HEK293T (cell line): ENCODE measurements at regions not wholly inside any gene's neighbourhood (a gene's known extent, or its start where the extent isn't known, plus 50 kb on each side); places are given as distances from the start of the nearest gene placed in this dataset.
"Not testable (repeated sequence)": the region's sequence is repeated elsewhere in the genome, so short reads cannot be mapped to it uniquely, and the experiment has no call there.

Experiments used
- CTCF ChIA-PET: fragments of 350-600 bp; formaldehyde crosslinking; extraction: SDS; loops from one replicate; lab custom pipeline; 2021; ENCODE audit warnings: antibody characterized with exemption, inconsistent platforms; lab: Yijun Ruan, JAX
- POLR2A ChIA-PET: fragments of 350-600 bp; formaldehyde crosslinking; extraction: SDS; loops from one replicate; lab custom pipeline; 2020; ENCODE audit warnings: antibody characterized with exemption, inconsistent platforms; lab: Yijun Ruan, JAX
- DNase-seq: peaks from one replicate; pipeline ENCODE4 v3.0.0; 2012; ENCODE audit warnings: mixed read lengths; ENCODE audit errors: extremely low spot score
- ARNT ChIP-seq: fragments of 450-650 bp; IDR thresholded peaks from 2 replicates; pipeline ENCODE4 v1.6.1; 2017; ENCODE audit warnings: mild to moderate bottlenecking
- BHLHE40 ChIP-seq: fragments of 450-650 bp; IDR thresholded peaks from 2 replicates; pipeline ENCODE4 v1.6.1; 2016; ENCODE audit warnings: mild to moderate bottlenecking, moderate library complexity, borderline replicate concordance
- CTBP1 ChIP-seq: fragments of 450-650 bp; IDR thresholded peaks from 2 replicates; pipeline ENCODE4 v1.6.1; 2016; ENCODE audit warnings: borderline replicate concordance
- ELF4 ChIP-seq: fragments of 450-650 bp; IDR thresholded peaks from 2 replicates; pipeline ENCODE4 v1.6.1; 2017; ENCODE audit warnings: antibody characterized with exemption
- FOXA1 ChIP-seq: fragments of 450-650 bp; IDR thresholded peaks from 2 replicates; pipeline ENCODE4 v1.6.1; 2016; ENCODE audit warnings: mild to moderate bottlenecking
- FOXK2 ChIP-seq: fragments of 450-650 bp; IDR thresholded peaks from 2 replicates; pipeline ENCODE4 v1.6.1; 2016; ENCODE audit warnings: mild to moderate bottlenecking
- FOXM1 ChIP-seq: fragments of 450-650 bp; IDR thresholded peaks from 2 replicates; pipeline ENCODE4 v1.6.1; 2017; ENCODE audit warnings: mild to moderate bottlenecking, borderline replicate concordance
- HDGF ChIP-seq: fragments of 450-650 bp; IDR thresholded peaks from 2 replicates; pipeline ENCODE4 v1.6.1; 2017; ENCODE audit warnings: antibody characterized with exemption, borderline replicate concordance
- L3MBTL2 ChIP-seq: fragments of 450-650 bp; conservative IDR thresholded peaks from 2 replicates; pipeline ENCODE4 v1.6.1; 2016; ENCODE audit warnings: mild to moderate bottlenecking
- LEF1 ChIP-seq: fragments of 450-650 bp; IDR thresholded peaks from 2 replicates; pipeline ENCODE4 v1.6.1; 2017; ENCODE audit warnings: mild to moderate bottlenecking, borderline replicate concordance
- NFRKB ChIP-seq: fragments of 450-650 bp; IDR thresholded peaks from 2 replicates; pipeline ENCODE4 v1.6.1; 2016; ENCODE audit warnings: mild to moderate bottlenecking, moderate library complexity
- SP1 ChIP-seq: fragments of 450-650 bp; IDR thresholded peaks from 2 replicates; pipeline ENCODE4 v1.6.1; 2017
- SUZ12 ChIP-seq: fragments of 450-650 bp; IDR thresholded peaks from 2 replicates; pipeline ENCODE4 v1.6.1; 2016; ENCODE audit warnings: mild to moderate bottlenecking
- TARDBP ChIP-seq: fragments of 450-650 bp; IDR thresholded peaks from 2 replicates; pipeline ENCODE4 v1.6.1; 2016
- ZNF384 ChIP-seq: fragments of 450-650 bp; IDR thresholded peaks from 2 replicates; pipeline ENCODE4 v1.6.1; 2016
- TF ChIP-seq, protein P1 (sequence below): fragments of 450-650 bp; IDR thresholded peaks from 2 replicates; pipeline ENCODE4 v1.6.1; 2016

DNA sequence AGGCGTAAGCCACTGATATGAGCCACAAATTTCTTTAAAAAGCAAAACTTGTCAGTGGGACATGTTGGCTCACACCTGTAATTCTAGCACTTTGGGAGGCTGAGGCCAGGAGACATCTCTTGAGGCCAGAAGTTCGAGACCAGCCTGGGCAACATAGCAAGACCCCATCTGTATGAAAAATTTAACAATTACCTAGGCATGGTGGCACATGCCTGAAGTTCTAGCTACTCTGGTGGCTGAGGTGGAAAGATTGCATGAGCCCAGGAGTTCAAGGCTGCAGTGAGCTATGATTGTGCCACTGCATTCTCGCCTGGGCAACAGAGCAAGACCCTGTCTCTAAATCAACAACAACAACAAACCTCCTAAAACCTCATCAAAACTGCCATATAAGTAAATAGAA is 147.6 kb upstream of the BARHL2 start:
- TF ChIP-seq FOXK2 (no peak), CTBP1 (no peak)
- DNase-seq: no peak
- ChIA-PET CTCF (no interaction called here), POLR2A (no interaction called here)

DNA sequence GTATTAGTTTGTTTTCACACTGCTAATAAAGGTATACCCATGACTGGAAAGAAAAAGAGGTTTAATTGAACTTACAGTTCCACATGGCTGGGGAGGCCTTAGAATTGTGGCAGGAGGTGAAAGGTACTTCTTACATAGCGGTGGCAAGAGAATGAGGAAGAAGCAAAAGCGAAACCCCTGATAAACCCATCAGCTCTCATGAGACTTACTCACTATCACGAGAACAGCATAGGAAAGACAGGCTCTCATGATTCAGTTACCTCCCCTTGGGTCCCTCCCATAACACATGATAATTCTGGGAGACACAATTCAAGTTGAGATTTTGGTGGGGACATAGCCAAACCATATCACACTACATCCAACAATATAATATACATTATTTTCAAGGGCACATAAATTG is 145.7 kb upstream of the BARHL2 start:
- CTCF ChIA-PET: no interaction called here
- TF ChIP-seq FOXM1: no peak
- no peak for TF ChIP-seq ELF4
- no peak for TF ChIP-seq CTBP1
- no peak for TF ChIP-seq TARDBP
- no peak for TF ChIP-seq HDGF
- no peak for TF ChIP-seq L3MBTL2
- no peak for TF ChIP-seq SUZ12
- TF ChIP-seq FOXA1: no peak
- no peak for TF ChIP-seq LEF1
- no peak for TF ChIP-seq ARNT
- no peak for TF ChIP-seq NFRKB

DNA sequence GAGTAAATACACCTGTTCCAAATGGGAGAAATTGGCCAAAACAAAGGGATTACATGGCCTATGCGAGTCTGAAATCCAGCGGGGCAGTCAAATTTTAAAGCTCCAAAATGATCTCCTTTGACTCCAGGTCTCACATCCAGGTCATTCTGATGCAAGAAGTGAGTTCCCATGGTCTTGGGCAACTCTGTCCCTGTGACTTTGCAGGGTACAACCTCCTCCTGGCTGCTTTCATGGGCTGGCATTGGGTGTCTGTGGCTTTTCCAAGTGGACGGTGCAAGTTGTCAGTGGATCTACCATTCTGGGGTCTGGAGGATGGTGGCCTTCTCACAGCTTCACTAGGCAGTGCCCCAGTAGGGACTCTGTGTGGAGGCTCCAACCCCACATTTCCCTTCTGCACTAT is 144.3 kb upstream of the BARHL2 start:
- CTCF ChIA-PET, DNase-seq, POLR2A ChIA-PET: not testable (repeated sequence)

More for the DNA sequence above, 145.7 kb upstream of the BARHL2 start:
- DNase-seq: no peak
- POLR2A ChIA-PET: no interaction called here

DNA sequence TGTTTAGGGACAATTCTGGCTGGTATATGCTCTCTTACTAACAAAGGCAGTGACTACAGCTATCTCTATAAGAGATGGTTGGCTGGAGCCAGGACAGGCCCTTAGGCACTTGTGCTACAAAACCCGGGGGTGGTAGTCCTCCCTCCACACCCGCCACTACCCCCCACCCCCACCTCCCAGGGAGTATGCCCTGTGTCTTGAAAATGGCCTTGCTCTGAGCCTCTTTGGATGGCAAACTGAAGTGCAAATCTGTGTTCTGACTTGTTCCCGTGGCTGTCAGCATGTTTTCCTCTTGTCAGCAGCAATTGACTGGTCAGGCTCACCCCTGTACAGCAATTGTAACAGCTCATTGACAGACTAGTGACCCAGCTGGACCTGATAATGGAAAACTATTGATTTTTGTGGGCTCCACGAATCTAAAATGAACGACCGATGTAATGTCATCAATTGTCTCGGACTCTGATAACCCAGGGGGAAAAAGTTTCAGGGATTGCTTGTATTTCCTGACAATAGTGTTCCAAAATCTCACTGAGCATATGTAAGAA is 139.4 kb upstream of the BARHL2 start:
- TF ChIP-seq FOXM1 (no peak), FOXA1 (no peak), L3MBTL2 (no peak), TARDBP (no peak), ELF4 (no peak), BHLHE40 (no peak), FOXK2 (no peak), ZNF384 (no peak), SUZ12 (no peak), CTBP1 (no peak), NFRKB (no peak), ARNT (no peak), LEF1 (no peak), SP1 (no peak), HDGF (no peak)
- TF ChIP-seq, protein P1, sequence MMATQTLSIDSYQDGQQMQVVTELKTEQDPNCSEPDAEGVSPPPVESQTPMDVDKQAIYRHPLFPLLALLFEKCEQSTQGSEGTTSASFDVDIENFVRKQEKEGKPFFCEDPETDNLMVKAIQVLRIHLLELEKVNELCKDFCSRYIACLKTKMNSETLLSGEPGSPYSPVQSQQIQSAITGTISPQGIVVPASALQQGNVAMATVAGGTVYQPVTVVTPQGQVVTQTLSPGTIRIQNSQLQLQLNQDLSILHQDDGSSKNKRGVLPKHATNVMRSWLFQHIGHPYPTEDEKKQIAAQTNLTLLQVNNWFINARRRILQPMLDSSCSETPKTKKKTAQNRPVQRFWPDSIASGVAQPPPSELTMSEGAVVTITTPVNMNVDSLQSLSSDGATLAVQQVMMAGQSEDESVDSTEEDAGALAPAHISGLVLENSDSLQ: no peak
- no peak for DNase-seq
- POLR2A ChIA-PET: no interaction called here
- CTCF ChIA-PET: interaction anchor here (0.6 kb wide), 1 partner anchor 198 kb away, joined by 3 read pairs; no protein-coding TSS in a partner anchor

DNA sequence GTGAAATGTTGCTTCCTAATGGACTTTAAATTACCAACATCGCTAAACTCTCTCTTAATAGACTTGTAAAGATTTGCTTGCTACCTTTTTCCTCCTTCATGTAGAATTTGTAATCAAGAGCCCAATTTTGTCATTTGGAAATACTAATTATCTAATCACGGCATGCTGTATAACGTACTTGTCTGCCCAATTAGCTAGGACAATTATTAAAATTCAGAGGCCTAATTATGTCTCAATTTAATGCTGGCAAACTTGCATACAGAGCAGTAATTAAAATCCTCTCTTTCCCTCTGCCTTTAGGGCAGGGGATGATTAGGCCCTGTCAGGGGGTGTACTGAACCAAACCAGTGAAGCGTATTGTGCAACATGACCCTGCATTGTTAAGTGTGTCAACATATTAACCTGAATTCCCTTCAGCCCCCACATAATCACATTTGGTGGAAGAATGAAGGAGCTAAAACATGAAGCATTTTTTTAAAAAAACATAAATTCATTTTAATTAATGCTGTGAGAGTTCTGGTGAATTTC is 137.4 kb upstream of the BARHL2 start:
- no peak for TF ChIP-seq HDGF
- no peak for TF ChIP-seq ELF4
- TF ChIP-seq ZNF384: no peak
- TF ChIP-seq L3MBTL2: no peak
- TF ChIP-seq NFRKB: no peak
- POLR2A ChIA-PET: no interaction called here
- no peak for DNase-seq
- CTCF ChIA-PET: no interaction called here

DNA sequence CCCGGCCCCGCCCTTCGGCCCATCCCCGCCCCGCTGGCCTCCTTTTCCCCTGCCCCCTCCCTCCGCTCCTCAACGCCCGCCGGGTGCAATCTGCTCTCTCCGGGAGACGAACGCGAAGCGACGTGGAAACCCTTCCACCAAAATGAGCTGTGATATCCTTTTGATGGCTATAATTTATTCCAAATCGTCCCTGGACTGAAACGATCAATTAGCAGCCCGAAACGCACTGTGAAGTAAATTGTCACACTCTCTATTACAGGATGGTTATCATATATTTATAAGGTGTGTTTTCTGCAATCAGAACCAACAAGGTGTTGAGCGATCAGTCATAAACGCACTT is 134.6 kb upstream of the BARHL2 start:
- TF ChIP-seq NFRKB: no peak
- TF ChIP-seq HDGF: no peak
- TF ChIP-seq ELF4: no peak
- TF ChIP-seq TARDBP: no peak
- TF ChIP-seq FOXA1: no peak
- no peak for TF ChIP-seq FOXM1
- TF ChIP-seq ARNT: no peak
- no peak for TF ChIP-seq BHLHE40
- no peak for TF ChIP-seq L3MBTL2
- TF ChIP-seq SUZ12: no peak
- no peak for TF ChIP-seq LEF1
- no peak for TF ChIP-seq CTBP1
- TF ChIP-seq FOXK2: no peak
- TF ChIP-seq, protein P1: no peak
- TF ChIP-seq ZNF384: no peak
- TF ChIP-seq SP1: no peak
- ChIA-PET CTCF (interaction anchor here (0.8 to 1.6 kb wide), 3 partner anchors 19 to 130 kb away, joined by 3 to 6 read pairs (median 4); no protein-coding TSS in a partner anchor), POLR2A (interaction anchor here (0.7 to 1.5 kb wide), 5 partner anchors 19 to 136 kb away, joined by 3 to 4 read pairs (median 3); no protein-coding TSS in a partner anchor)
- no peak for DNase-seq
